WTC11 (cell line): ENCODE measurements at regions not wholly inside any gene's neighbourhood (a gene's known extent, or its start where the extent isn't known, plus 50 kb on each side); places are given as distances from the start of the nearest gene placed in this dataset.

Experiments
- ATAC-seq: fragments of 200-7000 bp; cut with Tn5 transposase; 2 replicates; pipeline ENCODE4 v1.10.0; 2021; ENCODE audit warnings: mild to moderate bottlenecking, moderate library complexity
- CTCF ChIA-PET: fragments of 300-600 bp; sonication (Branson Sonifier 250); formaldehyde crosslinking; loops from one replicate; lab custom pipeline; 2021; ENCODE audit warnings: antibody characterized with exemption; lab: Charles Lee
- POLR2A ChIA-PET: fragments of 350-600 bp; sonication (Branson Sonifier 250); formaldehyde crosslinking; loops from one replicate; lab custom pipeline; 2021; ENCODE audit warnings: antibody characterized with exemption; lab: Charles Lee
- DNase-seq: peaks from one replicate; pipeline ENCODE4 v3.0.0; 2021; ENCODE audit warnings: low spot score
- H3K27ac Mint-ChIP-seq: 2 replicates; pipeline ENCODE4 v1.8.0; 2021; ENCODE audit warnings: mixed read lengths
- H3K27me3 Mint-ChIP-seq: 2 replicates; pipeline ENCODE4 v1.8.0; 2021; ENCODE audit warnings: low read depth, mild to moderate bottlenecking, moderate library complexity, mixed read lengths
- H3K36me3 Mint-ChIP-seq: 2 replicates; pipeline ENCODE4 v1.8.0; 2021; ENCODE audit warnings: mixed read lengths
- H3K4me1 Mint-ChIP-seq: 2 replicates; pipeline ENCODE4 v1.8.0; 2022; ENCODE audit warnings: mixed read lengths
- H3K4me3 Mint-ChIP-seq: 2 replicates; pipeline ENCODE4 v1.8.0; 2021; ENCODE audit warnings: mild to moderate bottlenecking, moderate library complexity, mixed read lengths
- H3K9me3 Mint-ChIP-seq: 2 replicates; pipeline ENCODE4 v1.8.0; 2021; ENCODE audit warnings: mixed read lengths
- ESRRA ChIP-seq: sonication (generic); formaldehyde crosslinking; IDR thresholded peaks from 2 replicates; pipeline ENCODE4 v1.8.1; 2022; ENCODE audit warnings: mild to moderate bottlenecking, missing genetic modification reagents, borderline replicate concordance
- GTF2I ChIP-seq: fragments of 250-450 bp; sonication (Bioruptor Pico); conservative IDR thresholded peaks from 2 replicates; pipeline ENCODE4 v1.4.0; 2021; ENCODE audit warnings: mild to moderate bottlenecking
- JAZF1 ChIP-seq: fragments of 250-450 bp; sonication (Bioruptor Pico); IDR thresholded peaks from 2 replicates; pipeline ENCODE4 v1.9.0; 2021; ENCODE audit warnings: moderate library complexity, mild to moderate bottlenecking, inconsistent platforms
- MYBL2 ChIP-seq: sonication (generic); formaldehyde crosslinking; IDR thresholded peaks from 2 replicates; pipeline ENCODE4 v1.8.1; 2023; ENCODE audit warnings: mild to moderate bottlenecking, moderate library complexity, missing genetic modification reagents
- NFATC4 ChIP-seq: fragments of 250-450 bp; sonication (Bioruptor Pico); IDR thresholded peaks from 2 replicates; pipeline ENCODE4 v1.9.0; 2021; ENCODE audit warnings: mild to moderate bottlenecking
- NFE2L1 ChIP-seq: sonication (generic); formaldehyde crosslinking; IDR thresholded peaks from 2 replicates; pipeline ENCODE4 v1.8.1; 2023; ENCODE audit warnings: missing genetic modification reagents
- NR2C2 ChIP-seq: sonication (generic); formaldehyde crosslinking; IDR thresholded peaks from 2 replicates; pipeline ENCODE4 v1.8.0; 2022; ENCODE audit warnings: mild to moderate bottlenecking, missing genetic modification reagents
- SMAD3 ChIP-seq: sonication (generic); formaldehyde crosslinking; IDR thresholded peaks from 2 replicates; pipeline ENCODE4 v1.8.0; 2022; ENCODE audit warnings: missing genetic modification reagents, mild to moderate bottlenecking, borderline replicate concordance
- SP1 ChIP-seq: sonication (generic); formaldehyde crosslinking; conservative IDR thresholded peaks from 2 replicates; pipeline ENCODE4 v1.8.1; 2022; ENCODE audit warnings: missing genetic modification reagents
- TP53 ChIP-seq: sonication (generic); formaldehyde crosslinking; IDR thresholded peaks from 2 replicates; pipeline ENCODE4 v1.8.1; 2023; ENCODE audit warnings: mild to moderate bottlenecking, missing genetic modification reagents
- ZNF263 ChIP-seq: sonication (generic); formaldehyde crosslinking; IDR thresholded peaks from 2 replicates; pipeline ENCODE4 v1.8.1; 2022; ENCODE audit warnings: low read depth, mild to moderate bottlenecking, moderate library complexity, missing genetic modification reagents
- ZNF416 ChIP-seq: fragments of 250-450 bp; sonication (Bioruptor Pico); IDR thresholded peaks from 2 replicates; pipeline ENCODE4 v1.9.0; 2021; ENCODE audit warnings: mild to moderate bottlenecking, inconsistent platforms
- ZNF425 ChIP-seq: fragments of 250-450 bp; sonication (Bioruptor Pico); conservative IDR thresholded peaks from 2 replicates; pipeline ENCODE4 v1.9.0; 2021; ENCODE audit warnings: mild to moderate bottlenecking
- TF ChIP-seq, protein P1 (sequence below): sonication (generic); formaldehyde crosslinking; IDR thresholded peaks from 2 replicates; pipeline ENCODE4 v1.8.1; 2023; ENCODE audit warnings: mild to moderate bottlenecking, missing genetic modification reagents, borderline replicate concordance
- TF ChIP-seq, protein P2 (sequence below): sonication (generic); formaldehyde crosslinking; IDR thresholded peaks from 2 replicates; pipeline ENCODE4 v1.8.0; 2023; ENCODE audit warnings: missing genetic modification reagents
- TF ChIP-seq, protein P3 (sequence below): sonication (generic); formaldehyde crosslinking; IDR thresholded peaks from 2 replicates; pipeline ENCODE4 v1.8.0; 2023; ENCODE audit warnings: mild to moderate bottlenecking, missing genetic modification reagents
- TF ChIP-seq, protein P4 (sequence below): sonication (generic); formaldehyde crosslinking; IDR thresholded peaks from 2 replicates; pipeline ENCODE4 v1.8.0; 2022; ENCODE audit warnings: mild to moderate bottlenecking, missing genetic modification reagents
- TF ChIP-seq, protein P5 (sequence below): sonication (generic); formaldehyde crosslinking; IDR thresholded peaks from 2 replicates; pipeline ENCODE4 v1.8.1; 2023; ENCODE audit warnings: mild to moderate bottlenecking, missing genetic modification reagents, moderate library complexity
- TF ChIP-seq, protein P6 (sequence below): sonication (generic); formaldehyde crosslinking; IDR thresholded peaks from 2 replicates; pipeline ENCODE4 v1.8.1; 2023; ENCODE audit warnings: mild to moderate bottlenecking, missing genetic modification reagents, moderate library complexity

- CTCF ChIA-PET, result no interaction called here
- Mint-ChIP-seq H3K27me3 (no peaks in the 10 kb centered on the region), H3K9me3 (peaks cover 3% of the 10 kb centered on the region), H3K36me3 (no peaks in the 10 kb centered on the region), H3K4me3 (no peak overlapping the region)
- POLR2A ChIA-PET, result no interaction called here
- no peak for ATAC-seq
- TF ChIP-seq ESRRA, result no peak
- TF ChIP-seq, all 79 proteins: peak for 0
- H3K4me1 Mint-ChIP-seq, result peaks cover 59% of the 10 kb centered on the region
- no peak overlapping the region for H3K27ac Mint-ChIP-seq
- no peak for DNase-seq
Measured at GRCh38 chr5:71806711-71807110, 87.6 kb downstream of the CARTPT start.

DNA sequence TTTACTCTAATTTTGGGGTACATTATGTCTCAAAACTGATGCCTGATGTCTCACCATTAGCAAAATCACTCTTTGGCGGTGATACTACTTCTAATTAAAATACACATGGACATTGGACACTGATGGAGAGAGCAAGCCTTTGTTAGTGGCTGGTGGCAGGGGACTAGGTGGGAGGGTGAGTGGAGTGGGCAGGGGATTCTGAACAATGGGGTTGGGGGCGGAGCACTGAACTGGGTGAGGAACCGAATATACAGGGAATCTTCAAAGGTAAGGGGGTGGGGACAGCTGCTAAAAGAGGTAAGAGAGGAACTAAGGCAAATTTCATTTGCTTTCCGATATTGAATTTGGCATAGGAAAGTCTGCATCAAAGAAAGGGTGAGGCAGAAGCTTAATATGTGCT, 88.8 kb downstream of the CARTPT start:
- peaks cover 59% of the 10 kb centered on the region for H3K4me1 Mint-ChIP-seq
- H3K27ac Mint-ChIP-seq, result no peak overlapping the region
- ChIA-PET POLR2A (no interaction called here), CTCF (no interaction called here)
- no peak for DNase-seq
- H3K36me3 Mint-ChIP-seq, result no peaks in the 10 kb centered on the region
- H3K4me3 Mint-ChIP-seq, result no peak overlapping the region
- no peak for TF ChIP-seq MYBL2 (CRISPR knock-in tag)
- TF ChIP-seq, protein P1, sequence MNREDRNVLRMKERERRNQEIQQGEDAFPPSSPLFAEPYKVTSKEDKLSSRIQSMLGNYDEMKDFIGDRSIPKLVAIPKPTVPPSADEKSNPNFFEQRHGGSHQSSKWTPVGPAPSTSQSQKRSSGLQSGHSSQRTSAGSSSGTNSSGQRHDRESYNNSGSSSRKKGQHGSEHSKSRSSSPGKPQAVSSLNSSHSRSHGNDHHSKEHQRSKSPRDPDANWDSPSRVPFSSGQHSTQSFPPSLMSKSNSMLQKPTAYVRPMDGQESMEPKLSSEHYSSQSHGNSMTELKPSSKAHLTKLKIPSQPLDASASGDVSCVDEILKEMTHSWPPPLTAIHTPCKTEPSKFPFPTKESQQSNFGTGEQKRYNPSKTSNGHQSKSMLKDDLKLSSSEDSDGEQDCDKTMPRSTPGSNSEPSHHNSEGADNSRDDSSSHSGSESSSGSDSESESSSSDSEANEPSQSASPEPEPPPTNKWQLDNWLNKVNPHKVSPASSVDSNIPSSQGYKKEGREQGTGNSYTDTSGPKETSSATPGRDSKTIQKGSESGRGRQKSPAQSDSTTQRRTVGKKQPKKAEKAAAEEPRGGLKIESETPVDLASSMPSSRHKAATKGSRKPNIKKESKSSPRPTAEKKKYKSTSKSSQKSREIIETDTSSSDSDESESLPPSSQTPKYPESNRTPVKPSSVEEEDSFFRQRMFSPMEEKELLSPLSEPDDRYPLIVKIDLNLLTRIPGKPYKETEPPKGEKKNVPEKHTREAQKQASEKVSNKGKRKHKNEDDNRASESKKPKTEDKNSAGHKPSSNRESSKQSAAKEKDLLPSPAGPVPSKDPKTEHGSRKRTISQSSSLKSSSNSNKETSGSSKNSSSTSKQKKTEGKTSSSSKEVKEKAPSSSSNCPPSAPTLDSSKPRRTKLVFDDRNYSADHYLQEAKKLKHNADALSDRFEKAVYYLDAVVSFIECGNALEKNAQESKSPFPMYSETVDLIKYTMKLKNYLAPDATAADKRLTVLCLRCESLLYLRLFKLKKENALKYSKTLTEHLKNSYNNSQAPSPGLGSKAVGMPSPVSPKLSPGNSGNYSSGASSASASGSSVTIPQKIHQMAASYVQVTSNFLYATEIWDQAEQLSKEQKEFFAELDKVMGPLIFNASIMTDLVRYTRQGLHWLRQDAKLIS (CRISPR knock-in tag), result no peak
- TF ChIP-seq SP1 (CRISPR knock-in tag), result no peak
- no peak for TF ChIP-seq NFE2L1 (CRISPR knock-in tag)
- TF ChIP-seq, protein P2, sequence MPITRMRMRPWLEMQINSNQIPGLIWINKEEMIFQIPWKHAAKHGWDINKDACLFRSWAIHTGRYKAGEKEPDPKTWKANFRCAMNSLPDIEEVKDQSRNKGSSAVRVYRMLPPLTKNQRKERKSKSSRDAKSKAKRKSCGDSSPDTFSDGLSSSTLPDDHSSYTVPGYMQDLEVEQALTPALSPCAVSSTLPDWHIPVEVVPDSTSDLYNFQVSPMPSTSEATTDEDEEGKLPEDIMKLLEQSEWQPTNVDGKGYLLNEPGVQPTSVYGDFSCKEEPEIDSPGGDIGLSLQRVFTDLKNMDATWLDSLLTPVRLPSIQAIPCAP, result no peak
- TF ChIP-seq ZNF416 (CRISPR knock-in tag), result no peak
- no peak for TF ChIP-seq ZNF263 (CRISPR knock-in tag)
- no peak for TF ChIP-seq ZNF425
- TF ChIP-seq SMAD3 (CRISPR knock-in tag), result no peak
- TF ChIP-seq, protein P3, sequence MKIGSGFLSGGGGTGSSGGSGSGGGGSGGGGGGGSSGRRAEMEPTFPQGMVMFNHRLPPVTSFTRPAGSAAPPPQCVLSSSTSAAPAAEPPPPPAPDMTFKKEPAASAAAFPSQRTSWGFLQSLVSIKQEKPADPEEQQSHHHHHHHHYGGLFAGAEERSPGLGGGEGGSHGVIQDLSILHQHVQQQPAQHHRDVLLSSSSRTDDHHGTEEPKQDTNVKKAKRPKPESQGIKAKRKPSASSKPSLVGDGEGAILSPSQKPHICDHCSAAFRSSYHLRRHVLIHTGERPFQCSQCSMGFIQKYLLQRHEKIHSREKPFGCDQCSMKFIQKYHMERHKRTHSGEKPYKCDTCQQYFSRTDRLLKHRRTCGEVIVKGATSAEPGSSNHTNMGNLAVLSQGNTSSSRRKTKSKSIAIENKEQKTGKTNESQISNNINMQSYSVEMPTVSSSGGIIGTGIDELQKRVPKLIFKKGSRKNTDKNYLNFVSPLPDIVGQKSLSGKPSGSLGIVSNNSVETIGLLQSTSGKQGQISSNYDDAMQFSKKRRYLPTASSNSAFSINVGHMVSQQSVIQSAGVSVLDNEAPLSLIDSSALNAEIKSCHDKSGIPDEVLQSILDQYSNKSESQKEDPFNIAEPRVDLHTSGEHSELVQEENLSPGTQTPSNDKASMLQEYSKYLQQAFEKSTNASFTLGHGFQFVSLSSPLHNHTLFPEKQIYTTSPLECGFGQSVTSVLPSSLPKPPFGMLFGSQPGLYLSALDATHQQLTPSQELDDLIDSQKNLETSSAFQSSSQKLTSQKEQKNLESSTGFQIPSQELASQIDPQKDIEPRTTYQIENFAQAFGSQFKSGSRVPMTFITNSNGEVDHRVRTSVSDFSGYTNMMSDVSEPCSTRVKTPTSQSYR (CRISPR knock-in tag), result no peak
- TF ChIP-seq, protein P4, sequence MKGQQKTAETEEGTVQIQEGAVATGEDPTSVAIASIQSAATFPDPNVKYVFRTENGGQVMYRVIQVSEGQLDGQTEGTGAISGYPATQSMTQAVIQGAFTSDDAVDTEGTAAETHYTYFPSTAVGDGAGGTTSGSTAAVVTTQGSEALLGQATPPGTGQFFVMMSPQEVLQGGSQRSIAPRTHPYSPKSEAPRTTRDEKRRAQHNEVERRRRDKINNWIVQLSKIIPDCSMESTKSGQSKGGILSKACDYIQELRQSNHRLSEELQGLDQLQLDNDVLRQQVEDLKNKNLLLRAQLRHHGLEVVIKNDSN (CRISPR knock-in tag), result no peak
- TF ChIP-seq JAZF1 (CRISPR knock-in tag), result no peak
- TF ChIP-seq, protein P5, sequence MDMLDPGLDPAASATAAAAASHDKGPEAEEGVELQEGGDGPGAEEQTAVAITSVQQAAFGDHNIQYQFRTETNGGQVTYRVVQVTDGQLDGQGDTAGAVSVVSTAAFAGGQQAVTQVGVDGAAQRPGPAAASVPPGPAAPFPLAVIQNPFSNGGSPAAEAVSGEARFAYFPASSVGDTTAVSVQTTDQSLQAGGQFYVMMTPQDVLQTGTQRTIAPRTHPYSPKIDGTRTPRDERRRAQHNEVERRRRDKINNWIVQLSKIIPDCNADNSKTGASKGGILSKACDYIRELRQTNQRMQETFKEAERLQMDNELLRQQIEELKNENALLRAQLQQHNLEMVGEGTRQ (CRISPR knock-in tag), result no peak
- no peak for TF ChIP-seq NR2C2
- TF ChIP-seq, protein P6, sequence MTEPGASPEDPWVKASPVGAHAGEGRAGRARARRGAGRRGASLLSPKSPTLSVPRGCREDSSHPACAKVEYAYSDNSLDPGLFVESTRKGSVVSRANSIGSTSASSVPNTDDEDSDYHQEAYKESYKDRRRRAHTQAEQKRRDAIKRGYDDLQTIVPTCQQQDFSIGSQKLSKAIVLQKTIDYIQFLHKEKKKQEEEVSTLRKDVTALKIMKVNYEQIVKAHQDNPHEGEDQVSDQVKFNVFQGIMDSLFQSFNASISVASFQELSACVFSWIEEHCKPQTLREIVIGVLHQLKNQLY (CRISPR knock-in tag), result no peak
- no peak for TF ChIP-seq TP53
- TF ChIP-seq GTF2I (CRISPR knock-in tag), result no peak
- TF ChIP-seq NFATC4 (CRISPR knock-in tag), result no peak
- no peak for ATAC-seq
- no peaks in the 10 kb centered on the region for H3K27me3 Mint-ChIP-seq
- no peaks in the 10 kb centered on the region; the same call in 1 of the 2 replicates for H3K9me3 Mint-ChIP-seq
